HUES6 (cell line): ENCODE measurements at regions not wholly inside any gene's neighbourhood (a gene's known extent, or its start where the extent isn't known, plus 50 kb on each side); places are given as distances from the start of the nearest gene placed in this dataset.
"Not testable (repeated sequence)": the region's sequence is repeated elsewhere in the genome, so short reads cannot be mapped to it uniquely, and the experiment has no call there.

Source experiments
- H3K27ac ChIP-seq: 2 replicates; pipeline ENCODE4 v1.7.0; 2013; ENCODE audit warnings: low read depth, mild to moderate bottlenecking, low read length, inconsistent platforms
- H3K27me3 ChIP-seq: 2 replicates; pipeline ENCODE4 v1.6.1; 2013; ENCODE audit warnings: low read length; ENCODE audit not compliant: control insufficient read depth, insufficient read depth
- H3K36me3 ChIP-seq: 2 replicates; pipeline ENCODE4 v1.6.1; 2013; ENCODE audit warnings: low read length; ENCODE audit not compliant: control insufficient read depth, insufficient read depth
- H3K4me1 ChIP-seq: 2 replicates; pipeline ENCODE4 v1.6.1; 2013; ENCODE audit warnings: low read length; ENCODE audit not compliant: control insufficient read depth, insufficient read depth
- H3K4me3 ChIP-seq: 2 replicates; pipeline ENCODE4 v1.5.1; 2013; ENCODE audit warnings: low read depth, low read length
- H3K9ac ChIP-seq: one replicate; pipeline ENCODE4 v1.6.1; 2013; ENCODE audit warnings: mild to moderate bottlenecking, low read length
- H3K9me3 ChIP-seq: 2 replicates; pipeline ENCODE4 v1.6.1; 2013; ENCODE audit warnings: low read depth, low read length; ENCODE audit not compliant: control insufficient read depth, insufficient read depth

- Histone ChIP-seq H3K27me3 (no peaks in the 10 kb centered on the region), H3K4me1 (peaks cover 11% of the 10 kb centered on the region), H3K4me3 (no peak overlapping the region), H3K27ac (no peak overlapping the region), H3K36me3 (no peaks in the 10 kb centered on the region), H3K9ac (no peak overlapping the region), H3K9me3 (peaks cover 13% of the 10 kb centered on the region)
These were observed 106.9 kb upstream of the ATL2 start for GRCh38 chr2:38483776-38484501.

GRCh38 chr2:38482710-38483109 lies 105.6 kb upstream of the ATL2 start:
- H3K36me3 ChIP-seq, H3K27ac ChIP-seq, H3K4me3 ChIP-seq, H3K9ac ChIP-seq, H3K27me3 ChIP-seq: not testable (repeated sequence)
- peaks cover 13% of the 10 kb centered on the region for H3K9me3 ChIP-seq
- peaks cover 11% of the 10 kb centered on the region for H3K4me1 ChIP-seq

GRCh38 chr2:38480617-38481016 lies 103.5 kb upstream of the ATL2 start:
- H3K27ac ChIP-seq, result no peak overlapping the region
- H3K9me3 ChIP-seq, result peaks cover 13% of the 10 kb centered on the region
- H3K9ac ChIP-seq, result no peak overlapping the region
- H3K36me3 ChIP-seq, result no peaks in the 10 kb centered on the region
- H3K27me3 ChIP-seq, result no peaks in the 10 kb centered on the region
- peaks cover 7% of the 10 kb centered on the region; the same call in 1 of the 2 replicates for H3K4me1 ChIP-seq
- no peak overlapping the region for H3K4me3 ChIP-seq

GRCh38 chr2:38477006-38477405 lies 99.9 kb upstream of the ATL2 start:
- H3K36me3 ChIP-seq, result no peaks in the 10 kb centered on the region
- no peak overlapping the region for H3K27ac ChIP-seq
- H3K4me3 ChIP-seq, result no peak overlapping the region
- H3K9me3 ChIP-seq, result peaks cover 13% of the 10 kb centered on the region
- no peaks in the 10 kb centered on the region for H3K4me1 ChIP-seq
- H3K9ac ChIP-seq, result no peak overlapping the region
- H3K27me3 ChIP-seq, result no peaks in the 10 kb centered on the region

GRCh38 chr2:38475567-38475881 lies 98.5 kb upstream of the ATL2 start:
- peaks cover 7% of the 10 kb centered on the region for H3K9me3 ChIP-seq
- H3K4me1 ChIP-seq, result no peaks in the 10 kb centered on the region
- no peaks in the 10 kb centered on the region for H3K27me3 ChIP-seq
- H3K36me3 ChIP-seq, result no peaks in the 10 kb centered on the region
- H3K9ac ChIP-seq, result no peak overlapping the region
- H3K4me3 ChIP-seq, result no peak overlapping the region
- H3K27ac ChIP-seq, result no peak overlapping the region

GRCh38 chr2:38474715-38475566 lies 97.9 kb upstream of the ATL2 start:
- Histone ChIP-seq H3K36me3 (no peaks in the 10 kb centered on the region), H3K27me3 (no peaks in the 10 kb centered on the region), H3K4me3 (no peak overlapping the region), H3K4me1 (no peaks in the 10 kb centered on the region), H3K9me3 (peaks cover 2% of the 10 kb centered on the region; the same call in 1 of the 2 replicates), H3K9ac (no peak overlapping the region), H3K27ac (no peak overlapping the region)

GRCh38 chr2:38474021-38474456 lies 97.0 kb upstream of the ATL2 start:
- Histone ChIP-seq H3K36me3 (no peaks in the 10 kb centered on the region), H3K4me1 (no peaks in the 10 kb centered on the region), H3K27ac (no peak overlapping the region), H3K4me3 (no peak overlapping the region), H3K9me3 (no peaks in the 10 kb centered on the region), H3K27me3 (no peaks in the 10 kb centered on the region), H3K9ac (no peak overlapping the region)

GRCh38 chr2:38473333-38474005 lies 96.4 kb upstream of the ATL2 start:
- H3K36me3 ChIP-seq, result no peaks in the 10 kb centered on the region
- H3K9ac ChIP-seq, result no peak overlapping the region
- no peaks in the 10 kb centered on the region for H3K9me3 ChIP-seq
- H3K4me1 ChIP-seq, result no peaks in the 10 kb centered on the region
- H3K27me3 ChIP-seq, result no peaks in the 10 kb centered on the region
- H3K4me3 ChIP-seq, result no peak overlapping the region
- H3K27ac ChIP-seq, result no peak overlapping the region

- no peaks in the 10 kb centered on the region for H3K36me3 ChIP-seq
- no peaks in the 10 kb centered on the region for H3K9me3 ChIP-seq
- no peak overlapping the region for H3K9ac ChIP-seq
- H3K4me1 ChIP-seq, result peaks cover 2% of the 10 kb centered on the region; the same call in 1 of the 2 replicates
- no peak overlapping the region for H3K4me3 ChIP-seq
- no peak overlapping the region for H3K27ac ChIP-seq
- no peaks in the 10 kb centered on the region for H3K27me3 ChIP-seq
These were observed 93.0 kb upstream of the ATL2 start for GRCh38 chr2:38470115-38470514.

- Histone ChIP-seq H3K27ac (no peak overlapping the region), H3K36me3 (no peaks in the 10 kb centered on the region), H3K9me3 (no peaks in the 10 kb centered on the region), H3K4me1 (peaks cover 2% of the 10 kb centered on the region; the same call in 1 of the 2 replicates), H3K27me3 (no peaks in the 10 kb centered on the region), H3K4me3 (no peak overlapping the region), H3K9ac (no peak overlapping the region)
These were observed 90.8 kb upstream of the ATL2 start for GRCh38 chr2:38467768-38468455.
